B cell (primary cell): ENCODE measurements at regions not wholly inside any gene's neighbourhood (a gene's known extent, or its start where the extent isn't known, plus 50 kb on each side); places are given as distances from the start of the nearest gene placed in this dataset.

Experiments used
- ATAC-seq: fragments of 200-7000 bp; cut with Tn5 transposase; one replicate; pipeline ENCODE4 v1.10.0; 2021; ENCODE audit warnings: low read depth, mild to moderate bottlenecking, moderate number of reproducible peaks, moderate library complexity
- CTCF ChIA-PET: fragments of 350-600 bp; sonication (Branson Sonifier 250); formaldehyde crosslinking; loops from one replicate; lab custom pipeline; 2021; ENCODE audit warnings: antibody characterized with exemption, inconsistent platforms; lab: Charles Lee
- POLR2A ChIA-PET: fragments of 350-600 bp; sonication (Branson Sonifier 250); formaldehyde crosslinking; loops from one replicate; lab custom pipeline; 2021; ENCODE audit warnings: antibody characterized with exemption; lab: Charles Lee
- DNase-seq: peaks from one replicate; pipeline ENCODE4 v3.0.0; 2013
- H2AFZ ChIP-seq: 2 replicates; pipeline ENCODE4 v1.6.1; 2012; ENCODE audit warnings: mild to moderate bottlenecking, low read depth, low read length; ENCODE audit not compliant: insufficient read depth, poor library complexity, severe bottlenecking
- H3K27ac ChIP-seq, 2 donors: 1 replicate in 1 of 2; 2 replicates in 1 of 2; pipeline ENCODE4 v1.5.1; 2012 to 2013; ENCODE audit warnings: low read length in 2 of 2, mild to moderate bottlenecking in 2 of 2, moderate library complexity in 1 of 2
- H3K27me3 ChIP-seq, 4 experiments: fragments of 200-600 bp in 1 of 4; sonication (generic) in 1 of 4; replicated peaks in 1 of 4; 1 replicate in 2 of 4; 2 replicates in 2 of 4; pipeline versions ENCODE4 v1.6.1 to v1.7.0; 2013 to 2016; ENCODE audit warnings: low read length in 3 of 4, mild to moderate bottlenecking in 2 of 4, mixed read lengths in 1 of 4, moderate library complexity in 1 of 4; ENCODE audit not compliant: insufficient read depth in 4 of 4, control insufficient read depth in 3 of 4; ENCODE audit errors: control extremely low read depth in 1 of 4
- H3K36me3 ChIP-seq, 2 experiments: replicated peaks in 1 of 2; 1 replicate in 1 of 2; 2 replicates in 1 of 2; pipeline versions ENCODE4 v1.6.1 to v1.7.1; 2013; ENCODE audit warnings: low read length in 1 of 2; ENCODE audit not compliant: insufficient read depth in 2 of 2, control insufficient read depth in 1 of 2; ENCODE audit errors: control extremely low read depth in 1 of 2, extremely low read depth in 1 of 2
- H3K4me1 ChIP-seq, 2 donors: fragments of 200-600 bp in 1 of 2; sonication (generic) in 1 of 2; 1 replicate in 1 of 2; 2 replicates in 1 of 2; pipeline versions ENCODE4 v1.5.1 to v1.6.1; 2013 to 2017; ENCODE audit warnings: low read length in 2 of 2; ENCODE audit not compliant: control insufficient read depth in 2 of 2, insufficient read depth in 2 of 2
- H3K4me2 ChIP-seq: replicated peaks from 2 replicates; pipeline ENCODE3; 2012; ENCODE audit warnings: mild to moderate bottlenecking, low read depth, low read length; ENCODE audit not compliant: poor library complexity, severe bottlenecking
- H3K4me3 ChIP-seq, 5 experiments: fragments of 200-600 bp in 1 of 5; sonication (generic) in 1 of 5; 1 replicate in 3 of 5; 2 replicates in 2 of 5; pipeline versions ENCODE4 v1.5.1 to v1.7.0; 2011 to 2016; ENCODE audit warnings: low read length in 4 of 5, mild to moderate bottlenecking in 4 of 5, low read depth in 2 of 5, control low read depth in 1 of 5, moderate library complexity in 1 of 5; ENCODE audit not compliant: insufficient read depth in 1 of 5; ENCODE audit errors: control extremely low read depth in 1 of 5, extremely low read depth in 1 of 5
- H3K79me2 ChIP-seq: fragments of 200-600 bp; sonication (generic); one replicate; pipeline ENCODE4 v1.6.0; 2016; ENCODE audit warnings: low read length; ENCODE audit not compliant: control insufficient read depth, insufficient read depth
- H3K9ac ChIP-seq: fragments of 200-600 bp; sonication (generic); 2 replicates; pipeline ENCODE4 v1.6.1; 2017; ENCODE audit warnings: mild to moderate bottlenecking, low read length, moderate library complexity
- H3K9me3 ChIP-seq, 3 donors: one replicate each; pipeline versions ENCODE4 v1.6.1 to v1.7.1; 2013; ENCODE audit warnings: low read length in 2 of 3; ENCODE audit not compliant: control insufficient read depth in 2 of 3, insufficient read depth in 1 of 3; ENCODE audit errors: control extremely low read depth in 1 of 3
- H4K20me1 ChIP-seq: 2 replicates; pipeline ENCODE4 v1.6.0; 2012; ENCODE audit warnings: mild to moderate bottlenecking, low read length; ENCODE audit not compliant: insufficient read depth, control insufficient read depth, poor library complexity, severe bottlenecking
- H3K27ac Mint-ChIP-seq: one replicate; pipeline ENCODE4 v1.8.0; 2021; ENCODE audit warnings: mixed read lengths
- H3K27me3 Mint-ChIP-seq: one replicate; pipeline ENCODE4 v1.8.0; 2021; ENCODE audit warnings: mixed read lengths
- H3K4me1 Mint-ChIP-seq: one replicate; pipeline ENCODE4 v1.8.0; 2021; ENCODE audit warnings: mixed read lengths
- H3K4me3 Mint-ChIP-seq: one replicate; pipeline ENCODE4 v1.8.0; 2021; ENCODE audit warnings: mixed read lengths
- H3K9me3 Mint-ChIP-seq: one replicate; pipeline ENCODE4 v1.8.0; 2022; ENCODE audit warnings: mixed read lengths; ENCODE audit not compliant: insufficient read depth
- CTCF ChIP-seq: fragments of 200-600 bp; IDR thresholded peaks from one replicate; pipeline ENCODE4 v1.8.0; 2022; ENCODE audit warnings: antibody characterized with exemption, mild to moderate bottlenecking
- EZH2 ChIP-seq: IDR thresholded peaks from 2 replicates; pipeline ENCODE4 v1.6.1; 2012; ENCODE audit warnings: borderline replicate concordance, low read depth, mild to moderate bottlenecking, moderate library complexity, low read length; ENCODE audit not compliant: insufficient read depth, poor library complexity, severe bottlenecking
- WGBS: methylation state at CpG from one replicate; pipeline ENCODE4 v1.1.5; 2013; ENCODE audit warnings: missing lambda C conversion rate; ENCODE audit not compliant: insufficient coverage; 5-methylcytosine and 5-hydroxymethylcytosine counted together
- intact Hi-C: fragments of 100-400 bp; cut with micrococcal nuclease; formaldehyde crosslinking; loops from one replicate; pipeline ENCODE4 v1.10.0; 2022

GRCh38 chr10:74760086-74760979, 66.1 kb upstream of the KAT6B start:
- TF ChIP-seq CTCF (no peak), EZH2 (no peak)
- no peaks in the 10 kb centered on the region for H3K4me1 Mint-ChIP-seq
- no peaks in the 10 kb centered on the region for H3K4me1 ChIP-seq
- no peaks in the 10 kb centered on the region for H3K9me3 ChIP-seq
- no peaks in the 10 kb centered on the region for H3K36me3 ChIP-seq
- H3K4me3 ChIP-seq: no peak overlapping the region
- intact Hi-C loops: no loop called here
- no peak overlapping the region for H3K4me2 ChIP-seq
- H3K9ac ChIP-seq: no peak overlapping the region
- H3K27me3 Mint-ChIP-seq: peaks cover 7% of the 10 kb centered on the region
- H3K79me2 ChIP-seq: no peaks in the 10 kb centered on the region
- ChIA-PET CTCF (interaction anchor here (0.7 kb wide), 1 partner anchor 35 kb away, joined by 3 read pairs; no protein-coding TSS in a partner anchor), POLR2A (no interaction called here)
- no peak overlapping the region for H3K4me3 Mint-ChIP-seq
- H3K27ac ChIP-seq: no peak overlapping the region
- WGBS: no CpG with 5 or more reads among the region's 7 CpGs
- peaks cover 0 to 3% (median 0%) of the 10 kb centered on the region in 4 experiments for H3K27me3 ChIP-seq
- no peak for ATAC-seq
- no peaks in the 10 kb centered on the region for H4K20me1 ChIP-seq
- H2AFZ ChIP-seq: no peak overlapping the region
- H3K9me3 Mint-ChIP-seq: no peaks in the 10 kb centered on the region
- DNase-seq: no peak
- H3K27ac Mint-ChIP-seq: no peak overlapping the region

GRCh38 chr10:74763934-74764591, 62.3 kb upstream of the KAT6B start:
- no peaks in the 10 kb centered on the region for H3K4me1 ChIP-seq
- no peak for DNase-seq
- WGBS: 84% methylated on average over 9 of the region's 17 CpGs
- ATAC-seq: no peak
- POLR2A ChIA-PET: no interaction called here
- no peak overlapping the region for H3K27ac ChIP-seq
- Mint-ChIP-seq H3K9me3 (no peaks in the 10 kb centered on the region), H3K4me3 (no peak overlapping the region), H3K27ac (no peak overlapping the region), H3K27me3 (peaks cover 4% of the 10 kb centered on the region), H3K4me1 (no peaks in the 10 kb centered on the region)
- H3K4me2 ChIP-seq: no peak overlapping the region
- H3K36me3 ChIP-seq: no peaks in the 10 kb centered on the region
- peaks cover 0 to 3% (median 0%) of the 10 kb centered on the region in 4 experiments for H3K27me3 ChIP-seq
- TF ChIP-seq CTCF: no peak
- TF ChIP-seq EZH2: no peak
- H3K79me2 ChIP-seq: no peaks in the 10 kb centered on the region
- CTCF ChIA-PET: no interaction called here
- no peak overlapping the region for H3K4me3 ChIP-seq
- no peak overlapping the region for H3K9ac ChIP-seq
- no peak overlapping the region for H2AFZ ChIP-seq
- no peaks in the 10 kb centered on the region for H4K20me1 ChIP-seq
- intact Hi-C loops: no loop called here
- no peaks in the 10 kb centered on the region for H3K9me3 ChIP-seq
